Heart right ventricle (tissue), 16 donors: ENCODE measurements at regions not wholly inside any gene's neighbourhood (a gene's known extent, or its start where the extent isn't known, plus 50 kb on each side); places are given as distances from the start of the nearest gene placed in this dataset.

Experiments used
- ATAC-seq, 8 donors: fragments of 200-7000 bp; cut with Tn5 transposase; one replicate each; pipeline ENCODE4 v1.9.1; 2020; ENCODE audit warnings: mild to moderate bottlenecking in 8 of 8, moderate library complexity in 8 of 8, moderate number of reproducible peaks in 1 of 8
- DNase-seq, 2 donors: peaks; one replicate each; pipeline ENCODE4 v3.0.0-alpha.2; 2020
- H3K27ac ChIP-seq, 10 donors: fragments of 200-600 bp; sonication (generic) in 2 of 10; one replicate each; pipeline versions ENCODE4 v1.5.0 to v1.8.0; 2020 to 2022; ENCODE audit warnings: mild to moderate bottlenecking in 3 of 10
- H3K27me3 ChIP-seq, 7 donors: fragments of 200-600 bp; one replicate each; pipeline ENCODE4 v1.8.0; 2021 to 2022; ENCODE audit warnings: mild to moderate bottlenecking in 2 of 7
- H3K36me3 ChIP-seq, 9 donors: fragments of 200-600 bp; sonication (generic) in 1 of 9; one replicate each; pipeline versions ENCODE4 v1.5.0 to v1.8.0; 2020 to 2022; ENCODE audit warnings: mild to moderate bottlenecking in 2 of 9
- H3K4me1 ChIP-seq, 9 donors: fragments of 200-600 bp; sonication (generic) in 1 of 9; one replicate each; pipeline versions ENCODE4 v1.5.0 to v1.8.0; 2020 to 2022; ENCODE audit warnings: mild to moderate bottlenecking in 4 of 9
- H3K4me3 ChIP-seq, 10 donors: fragments of 200-600 bp; sonication (generic) in 2 of 10; one replicate each; pipeline versions ENCODE4 v1.5.0 to v1.8.0; 2020 to 2022; ENCODE audit warnings: mild to moderate bottlenecking in 7 of 10, moderate library complexity in 2 of 10
- H3K9me3 ChIP-seq, 11 donors: fragments of 200-600 bp in 10 of 11; sonication (generic) in 2 of 11; one replicate each; pipeline versions ENCODE4 v1.5.0 to v1.8.0; 2013 to 2022; ENCODE audit warnings: mild to moderate bottlenecking in 2 of 11, control low read depth in 1 of 11, moderate library complexity in 1 of 11
- WGBS, 2 donors: extraction: QIAGEN DNeasy Blood & Tissue Kit; methylation state at CpG; one replicate each; pipeline ENCODE4 v1.1.7; 2013; ENCODE audit warnings: inconsistent platforms in 1 of 2; 5-methylcytosine and 5-hydroxymethylcytosine counted together
- intact Hi-C, 10 donors: fragments of 100-400 bp; cut with DNase I; formaldehyde crosslinking; loops; one replicate each; pipeline versions ENCODE4 v1.11.1 to v1.14.2; 2022
- TF ChIP-seq, protein P1 (sequence below), 9 donors: fragments of 200-600 bp; sonication (generic) in 2 of 9; IDR thresholded peaks; one replicate each; pipeline versions ENCODE4 v1.5.0 to v1.8.0; 2021 to 2022; ENCODE audit warnings: antibody characterized with exemption in 9 of 9, mild to moderate bottlenecking in 5 of 9, moderate library complexity in 1 of 9
- donor health status: Arrhythmogenic right ventricular cardiomyopathy.
- donor health status: ischemic (EF 13 %, LVEDD 7.1; RV severe dilation, severe dysfunction).
- donor health status: healthy with polysubstance abuse.
- donor health status: DM: no; HTN: yes; CAD: no.
- donor health status: DM: no; HTN: no; CAD: no.
- donor health status: ischemic (EF 25% LVEDD 6.9; RV normal size, moderate dysfunction).
- donor health status: ischemic (EF 25% LVEDD 5.7; RV mildly dilated, moderate dysfunction).
- donor health status: healthy.
- donor health status: DM: yes; HTN: yes; CAD: no.
- donor health status: Ischemic cardiomyopathy.
- donor health status: ischemic (EF 35%, LVEDD 5.7; RV mildly dilated, moderate dysfunction).
- donor health status: nonischemic (EF 11% LVEDD 7.7; RV severe dilation, severe dysfunction).
- donor health status: DM: yes; HTN: yes; CAD: no.
- donor health status: PGD.
- donor health status: ischemic (EF 29% LVEDD 5.4; RV normal size, mild dysfunction).
- donor health status: nonischemic (EF 23%, LVEDD 6.1; RV moderate dilation, normal function).

DNA sequence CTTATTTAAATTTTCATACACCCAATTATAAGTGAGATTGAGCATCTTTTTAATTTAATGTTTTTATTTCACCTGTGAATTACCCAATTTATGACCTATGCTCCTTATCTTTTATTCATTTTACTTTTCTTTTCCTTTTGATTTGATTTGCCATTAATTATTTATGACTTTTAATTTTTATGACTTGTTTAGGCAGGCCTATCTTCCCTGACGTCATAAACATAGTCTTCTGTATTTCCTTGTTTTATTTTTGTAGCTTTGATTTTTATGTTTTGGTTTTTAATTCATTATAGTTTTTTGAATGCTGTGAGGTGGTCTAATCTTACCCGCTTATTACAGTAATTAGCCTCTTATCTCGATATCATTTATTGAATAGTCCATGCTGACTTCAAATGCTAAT, 467.1 kb upstream of the FAR2 start:
- 90 to 92% methylated on average over 3 of the region's 3 CpGs for WGBS, 2 donors
- Histone ChIP-seq H3K4me3 (no peak overlapping the region), H3K27ac (no peak overlapping the region), H3K36me3 (no peaks in the 10 kb centered on the region), H3K4me1 (no peaks in the 10 kb centered on the region), H3K27me3 (no peaks in the 10 kb centered on the region), H3K9me3 (peaks cover 0 to 15% (median 5%) of the 10 kb centered on the region in 11 donors)
- TF ChIP-seq, protein P1, sequence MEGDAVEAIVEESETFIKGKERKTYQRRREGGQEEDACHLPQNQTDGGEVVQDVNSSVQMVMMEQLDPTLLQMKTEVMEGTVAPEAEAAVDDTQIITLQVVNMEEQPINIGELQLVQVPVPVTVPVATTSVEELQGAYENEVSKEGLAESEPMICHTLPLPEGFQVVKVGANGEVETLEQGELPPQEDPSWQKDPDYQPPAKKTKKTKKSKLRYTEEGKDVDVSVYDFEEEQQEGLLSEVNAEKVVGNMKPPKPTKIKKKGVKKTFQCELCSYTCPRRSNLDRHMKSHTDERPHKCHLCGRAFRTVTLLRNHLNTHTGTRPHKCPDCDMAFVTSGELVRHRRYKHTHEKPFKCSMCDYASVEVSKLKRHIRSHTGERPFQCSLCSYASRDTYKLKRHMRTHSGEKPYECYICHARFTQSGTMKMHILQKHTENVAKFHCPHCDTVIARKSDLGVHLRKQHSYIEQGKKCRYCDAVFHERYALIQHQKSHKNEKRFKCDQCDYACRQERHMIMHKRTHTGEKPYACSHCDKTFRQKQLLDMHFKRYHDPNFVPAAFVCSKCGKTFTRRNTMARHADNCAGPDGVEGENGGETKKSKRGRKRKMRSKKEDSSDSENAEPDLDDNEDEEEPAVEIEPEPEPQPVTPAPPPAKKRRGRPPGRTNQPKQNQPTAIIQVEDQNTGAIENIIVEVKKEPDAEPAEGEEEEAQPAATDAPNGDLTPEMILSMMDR (IDR thresholded peaks at IDR 0.05) = no peak
- no peak for DNase-seq
- intact Hi-C loops = no loop called here
- ATAC-seq = no peak

DNA sequence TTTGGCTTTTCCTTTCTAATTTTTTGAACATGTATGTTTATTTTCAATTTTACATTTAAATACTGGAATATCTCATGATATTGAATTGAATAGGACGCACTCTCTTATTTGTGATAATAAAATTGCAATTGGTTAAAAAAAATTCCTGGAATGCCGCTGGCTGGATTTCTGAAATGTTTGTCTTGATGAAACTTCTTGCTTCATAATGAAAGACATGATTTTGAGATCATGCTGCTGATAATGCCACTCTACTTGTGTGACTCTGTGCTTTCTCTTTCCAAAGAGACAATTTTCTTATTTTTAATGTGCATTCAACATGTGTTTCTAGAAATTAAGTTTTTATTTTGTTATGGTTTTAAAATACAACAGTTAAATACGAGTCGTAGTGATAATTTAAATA, 465.7 kb upstream of the FAR2 start:
- intact Hi-C loops = no loop called here
- 87 to 93% methylated on average over 4 of the region's 4 CpGs for WGBS, 2 donors
- no peaks in the 10 kb centered on the region for H3K36me3 ChIP-seq
- DNase-seq (no peak), ATAC-seq (no peak)
- TF ChIP-seq, protein P1 (IDR thresholded peaks at IDR 0.05) = no peak
- H3K4me3 ChIP-seq = no peak overlapping the region
- H3K27ac ChIP-seq = no peak overlapping the region
- H3K4me1 ChIP-seq = no peaks in the 10 kb centered on the region
- H3K9me3 ChIP-seq = peaks cover 0 to under 1% (median 0%) of the 10 kb centered on the region in 11 donors
- no peaks in the 10 kb centered on the region for H3K27me3 ChIP-seq

DNA sequence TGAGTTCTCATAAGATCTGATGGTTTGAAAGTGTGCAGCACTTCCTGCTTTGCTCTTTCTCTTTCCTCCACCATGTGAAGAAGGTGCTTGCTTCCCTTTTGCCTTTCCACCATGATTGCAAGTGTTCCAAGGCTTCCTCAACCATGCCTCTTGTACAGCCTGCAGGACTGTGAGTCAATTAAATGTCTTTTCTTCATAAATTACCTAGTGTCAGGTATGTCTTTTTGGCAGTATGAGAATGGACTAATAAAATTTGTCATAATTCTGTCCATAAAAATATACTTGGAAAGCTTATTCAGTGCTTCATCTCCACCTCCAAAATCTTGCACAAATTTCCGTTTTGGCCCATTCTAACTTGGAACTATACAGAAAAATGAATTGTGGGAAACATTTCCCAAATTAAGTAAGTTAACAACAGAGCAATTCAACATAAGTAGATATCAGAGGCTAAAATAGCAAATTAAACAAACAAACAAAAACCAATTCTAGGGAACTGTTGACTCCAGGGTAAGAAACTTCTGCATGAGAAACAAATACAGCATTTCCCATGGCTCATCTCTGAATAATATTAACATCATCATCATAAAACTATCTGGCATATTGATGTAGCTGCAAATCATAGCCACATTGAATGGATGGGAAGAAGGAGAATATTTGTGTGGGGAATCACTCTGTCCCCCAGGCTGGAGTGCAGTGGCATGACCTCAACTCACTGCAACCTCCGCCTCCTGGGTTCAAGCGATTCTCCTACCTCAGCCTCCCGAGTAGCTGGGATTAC, 459.5 kb upstream of the FAR2 start:
- Histone ChIP-seq H3K4me1 (no peaks in the 10 kb centered on the region), H3K27me3 (no peaks in the 10 kb centered on the region), H3K4me3 (no peak overlapping the region), H3K36me3 (no peaks in the 10 kb centered on the region), H3K9me3 (no peaks in the 10 kb centered on the region), H3K27ac (no peak overlapping the region)
- TF ChIP-seq, protein P1 (IDR thresholded peaks at IDR 0.05) = no peak
- 88 to 92% methylated on average over 4 of the region's 4 CpGs for WGBS, 2 donors
- DNase-seq (no peak), ATAC-seq (no peak)
- intact Hi-C loops = no loop called here

DNA sequence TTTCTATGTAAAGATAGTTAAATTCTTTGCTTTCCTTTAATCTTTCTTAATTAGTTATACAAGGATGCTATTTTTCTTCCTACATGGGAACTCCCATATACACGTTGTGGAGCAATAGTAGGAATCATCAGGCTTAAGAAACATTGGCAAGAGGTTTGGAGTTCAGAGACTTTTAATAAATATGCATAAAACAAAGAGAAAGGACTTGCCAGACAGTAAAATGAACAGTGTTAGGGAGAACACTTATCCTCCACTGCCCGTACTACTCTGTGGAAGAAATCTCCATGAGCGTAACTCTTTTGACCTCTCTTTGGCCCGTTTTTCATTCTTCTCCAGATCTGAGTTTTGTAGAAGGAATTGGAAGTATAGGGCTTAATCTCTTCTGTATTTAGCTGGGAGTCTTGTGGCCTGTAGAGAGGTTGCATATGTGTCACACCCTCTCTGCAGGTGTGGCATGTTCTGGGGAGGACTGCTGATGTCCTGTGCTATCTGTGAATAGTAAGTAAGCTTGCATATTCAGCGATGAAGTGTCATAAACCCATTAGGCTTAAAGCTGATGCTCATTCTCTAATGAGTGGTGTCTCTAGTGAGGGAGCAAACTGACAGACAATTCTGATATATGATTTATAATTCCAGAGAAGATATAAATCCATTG, 455.4 kb upstream of the FAR2 start:
- ATAC-seq = no peak
- WGBS, 2 donors = 78 to 81% methylated on average over 5 of the region's 5 CpGs
- no peak overlapping the region for H3K27ac ChIP-seq
- DNase-seq = no peak
- no peaks in the 10 kb centered on the region for H3K4me1 ChIP-seq
- intact Hi-C loops = no loop called here
- H3K9me3 ChIP-seq = no peaks in the 10 kb centered on the region
- TF ChIP-seq, protein P1 (IDR thresholded peaks at IDR 0.05) = no peak
- H3K36me3 ChIP-seq = no peaks in the 10 kb centered on the region
- no peak overlapping the region for H3K4me3 ChIP-seq
- H3K27me3 ChIP-seq = no peaks in the 10 kb centered on the region
